HG03457 (cell line): ENCODE measurements at regions not wholly inside any gene's neighbourhood (a gene's known extent, or its start where the extent isn't known, plus 50 kb on each side); places are given as distances from the start of the nearest gene placed in this dataset.

ENCODE experiments used
- ATAC-seq: cut with Tn5 transposase; IDR thresholded peaks from one replicate; pipeline ENCODE4 v1.9.1; 2021; ENCODE audit warnings: moderate number of reproducible peaks; ENCODE audit not compliant: unreplicated experiment

DNA sequence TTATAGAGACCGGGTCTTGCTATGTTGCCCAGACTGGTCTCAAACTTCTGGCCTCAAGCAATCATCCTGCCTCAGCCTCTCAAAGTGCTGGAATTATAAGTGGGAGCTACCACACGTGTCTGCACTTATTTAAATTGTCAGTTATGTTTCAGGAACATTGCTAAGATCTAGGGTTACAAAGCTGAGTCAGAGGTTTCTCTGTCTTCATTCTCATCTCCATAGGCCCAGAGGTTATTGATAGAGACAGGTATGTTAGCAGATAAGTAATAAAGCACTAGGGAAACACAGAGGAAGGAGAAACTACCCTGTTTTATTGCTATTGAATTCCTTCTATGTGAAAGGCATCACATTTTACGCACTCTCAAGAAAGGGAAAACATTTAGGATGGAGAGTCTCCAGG, 214.1 kb downstream of the REEP3 start:
- ATAC-seq: no peak

DNA sequence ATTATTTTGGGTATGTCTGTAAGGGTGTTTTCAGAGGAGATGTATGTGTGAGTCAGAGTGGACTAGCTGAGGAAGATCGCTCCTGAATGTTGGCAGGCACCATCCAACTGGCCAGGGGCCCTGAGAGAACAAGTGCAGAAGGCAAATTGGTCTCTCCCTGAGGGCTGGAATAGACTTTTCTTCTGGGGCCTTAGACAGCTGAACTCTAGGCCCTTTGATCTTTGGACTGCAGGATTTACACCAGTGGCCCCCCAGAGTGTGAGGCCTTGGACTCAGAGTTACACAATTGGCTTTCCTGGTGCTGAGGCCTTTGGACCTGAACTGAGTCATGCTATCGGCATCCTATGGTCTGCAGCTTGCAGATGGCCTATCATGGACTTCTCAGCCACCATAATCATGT, 217.2 kb downstream of the REEP3 start:
- ATAC-seq: no peak

DNA sequence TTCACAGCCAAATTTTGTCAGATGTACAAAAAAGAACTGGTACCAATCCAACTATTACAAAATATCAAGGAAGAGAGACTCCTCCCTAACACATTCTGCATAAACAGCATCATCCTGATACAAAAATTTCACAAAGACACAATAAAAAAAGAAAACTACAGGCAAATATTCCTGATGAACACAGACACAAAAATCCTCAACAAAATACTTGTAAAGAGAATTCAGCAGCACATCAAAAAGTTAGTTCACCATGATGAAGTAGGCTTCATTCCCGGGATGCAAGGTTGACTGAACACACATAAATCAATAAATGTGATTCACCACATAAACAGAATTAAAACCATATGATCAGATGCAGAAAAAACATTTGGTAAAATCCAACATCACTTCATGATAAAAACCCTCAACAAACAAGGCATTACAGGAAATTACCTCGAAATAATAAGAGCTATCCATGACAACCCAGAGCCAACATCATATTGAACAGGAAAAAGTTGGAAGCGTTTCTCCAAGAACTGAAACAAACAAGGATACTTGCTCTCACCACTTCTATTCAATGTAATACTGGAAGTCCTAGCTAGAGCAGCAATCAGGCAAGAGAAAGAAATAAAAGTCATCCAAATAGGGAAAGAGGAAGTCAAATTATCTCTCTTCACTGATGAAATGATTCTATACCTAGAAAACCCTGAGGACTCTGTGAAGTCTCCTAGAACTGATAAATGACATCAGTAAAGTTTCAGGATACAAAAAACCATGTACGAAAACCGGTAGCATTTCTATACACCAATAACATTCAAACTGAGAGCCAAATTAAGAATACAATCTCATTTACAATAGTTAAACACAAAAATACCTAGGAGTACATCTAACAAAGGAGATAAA, 223.1 kb downstream of the REEP3 start:
- ATAC-seq: no peak

DNA sequence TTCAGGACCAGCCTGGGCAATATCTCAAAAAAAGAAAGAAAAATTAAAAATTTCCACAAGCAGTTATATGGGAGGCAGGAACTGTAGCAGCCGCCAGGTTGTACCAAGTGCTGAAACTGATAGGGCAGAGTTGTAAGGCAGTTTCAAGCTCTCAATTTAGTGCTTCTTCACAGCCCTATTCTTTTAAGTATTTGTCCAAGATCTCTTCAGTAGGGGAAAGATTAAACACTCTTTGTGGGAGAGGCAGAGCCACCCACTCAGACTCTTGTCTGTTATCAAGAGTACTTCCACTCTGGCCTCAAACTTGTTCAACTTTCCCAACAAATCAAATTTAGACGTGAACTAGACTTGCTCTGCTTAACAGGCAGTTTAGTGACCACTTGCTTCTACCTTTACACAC, 228.7 kb downstream of the REEP3 start:
- no peak for ATAC-seq

DNA sequence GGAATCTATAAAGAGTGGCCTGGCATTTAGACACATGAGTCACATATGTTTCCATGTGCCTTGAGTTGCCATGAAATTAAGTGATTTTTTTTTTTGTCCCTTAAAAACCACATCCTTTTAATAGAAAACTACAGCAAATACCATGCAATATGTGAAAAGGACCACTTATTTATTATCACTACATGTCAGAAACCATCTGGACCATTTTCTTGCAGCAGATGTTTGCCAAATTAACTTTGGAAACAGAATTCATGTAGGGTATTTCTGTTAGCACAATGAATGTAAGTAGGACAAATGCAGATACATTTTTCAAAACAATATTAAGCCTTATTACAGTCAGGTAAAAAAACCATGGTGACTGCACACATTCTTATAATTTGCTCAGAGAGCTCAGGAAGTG, 230.6 kb downstream of the REEP3 start:
- no peak for ATAC-seq

DNA sequence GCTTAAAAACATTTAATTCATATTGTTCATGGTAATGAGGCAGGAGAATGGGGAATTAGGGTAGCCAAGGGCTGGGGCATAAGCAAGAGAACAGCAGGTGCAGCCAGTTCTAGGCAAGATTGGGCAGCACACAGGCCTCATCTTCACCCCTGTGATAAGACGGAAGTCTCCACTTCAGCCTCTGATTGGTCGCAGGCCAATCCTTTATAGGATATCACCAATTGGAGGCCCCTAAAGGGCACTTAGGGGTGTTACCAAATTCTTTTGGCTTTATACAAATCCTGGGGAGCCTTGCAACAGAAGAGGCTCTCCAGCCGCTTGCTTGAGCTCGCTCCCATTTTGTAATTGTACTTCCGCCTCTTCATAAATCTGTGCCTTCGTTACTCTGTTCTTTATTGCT, 231.1 kb downstream of the REEP3 start:
- ATAC-seq: no peak

DNA sequence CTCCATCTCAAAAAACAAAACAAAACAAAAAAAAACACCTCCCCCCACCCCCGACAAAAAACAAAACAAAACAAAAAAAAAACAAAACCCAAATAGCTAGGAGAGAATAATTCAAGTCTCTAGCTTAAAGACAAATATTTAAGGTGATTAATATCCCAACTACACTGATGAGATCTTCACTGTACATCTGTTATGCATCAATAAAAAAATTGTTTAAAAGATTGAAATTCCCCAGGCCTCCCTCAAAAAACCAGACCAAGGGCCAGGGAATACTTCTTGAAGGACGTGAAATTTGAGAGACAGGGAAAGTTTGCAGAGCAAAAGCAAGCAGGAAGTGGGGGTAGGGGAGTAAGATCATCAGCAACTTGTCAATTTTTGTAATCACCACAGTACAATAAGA, 232.6 kb downstream of the REEP3 start:
- no peak for ATAC-seq

DNA sequence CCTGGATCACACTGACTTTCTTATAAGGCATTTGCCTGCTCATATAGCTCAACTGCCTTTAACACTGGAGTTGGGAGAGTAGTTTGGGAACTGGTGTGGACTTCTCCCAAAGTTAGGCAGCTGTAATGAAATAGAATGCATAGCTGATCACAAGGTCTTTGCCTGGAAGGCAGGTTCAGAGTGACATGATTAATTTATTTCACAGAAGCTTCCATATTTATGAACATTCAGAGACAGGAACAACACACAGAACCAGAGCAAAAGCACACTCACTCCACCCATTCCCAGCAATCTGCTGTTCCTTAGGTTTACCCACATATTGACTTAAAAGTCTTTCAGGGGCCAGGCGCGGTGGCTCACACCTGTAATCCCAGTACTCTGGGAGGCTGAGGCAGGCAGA, 234.2 kb downstream of the REEP3 start:
- ATAC-seq: no peak

DNA sequence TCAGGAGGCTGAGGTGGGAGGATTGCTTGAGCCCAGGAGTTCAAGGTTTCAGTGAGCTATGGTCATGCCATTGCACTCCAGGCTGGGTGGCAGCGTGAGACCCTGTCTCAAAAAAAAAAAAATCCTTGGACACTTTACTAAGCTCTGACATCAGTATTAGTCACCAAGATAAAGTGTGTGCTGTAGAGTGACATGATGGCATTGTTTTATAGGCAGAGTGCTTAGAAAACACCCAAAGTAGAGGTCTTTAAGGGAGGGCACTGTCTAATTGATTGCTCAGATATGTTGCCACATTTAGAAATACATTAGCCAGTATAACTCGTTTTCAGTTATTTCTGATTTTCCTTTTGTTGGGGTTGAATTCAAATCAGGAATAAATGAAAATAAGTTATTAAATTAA, 235.9 kb downstream of the REEP3 start:
- no peak for ATAC-seq

DNA sequence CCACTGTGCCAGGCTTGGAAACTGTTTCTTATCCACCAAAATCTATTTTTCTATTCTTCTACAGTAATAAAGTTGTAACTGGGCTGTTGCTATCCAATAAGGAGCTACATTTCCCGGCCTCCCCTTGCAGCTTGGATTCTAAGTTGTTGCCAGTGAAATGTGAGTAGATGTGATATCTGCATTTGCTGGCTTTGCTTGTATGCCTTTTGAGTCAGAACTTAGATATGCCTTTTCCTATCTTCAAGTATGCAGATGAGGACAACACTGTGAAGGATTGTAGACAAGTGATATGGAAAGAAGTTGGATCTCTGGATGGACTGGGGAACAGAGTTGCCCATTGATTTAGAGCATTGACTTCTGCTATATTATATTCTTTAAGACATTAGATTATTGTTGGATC, 236.9 kb downstream of the REEP3 start:
- no peak for ATAC-seq

DNA sequence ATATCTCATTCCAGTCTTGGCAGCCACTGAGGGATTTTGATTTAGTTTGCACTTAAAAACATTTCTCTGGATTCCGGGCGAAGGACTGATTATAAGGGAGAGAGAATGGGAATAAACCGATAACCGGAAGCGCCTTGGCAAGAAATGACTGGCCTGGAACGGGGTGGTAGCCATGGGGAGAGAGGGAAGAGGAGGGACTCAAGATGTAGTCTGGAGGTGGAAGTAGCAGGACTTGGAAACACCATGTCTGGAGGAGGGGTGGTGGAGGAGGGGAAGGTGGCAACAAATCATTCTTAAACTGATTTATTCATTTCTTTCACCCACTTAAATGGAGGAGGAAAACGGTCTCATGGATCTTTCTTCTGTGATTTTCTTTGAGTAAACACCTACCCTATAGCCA, 238.1 kb downstream of the REEP3 start:
- no peak for ATAC-seq

DNA sequence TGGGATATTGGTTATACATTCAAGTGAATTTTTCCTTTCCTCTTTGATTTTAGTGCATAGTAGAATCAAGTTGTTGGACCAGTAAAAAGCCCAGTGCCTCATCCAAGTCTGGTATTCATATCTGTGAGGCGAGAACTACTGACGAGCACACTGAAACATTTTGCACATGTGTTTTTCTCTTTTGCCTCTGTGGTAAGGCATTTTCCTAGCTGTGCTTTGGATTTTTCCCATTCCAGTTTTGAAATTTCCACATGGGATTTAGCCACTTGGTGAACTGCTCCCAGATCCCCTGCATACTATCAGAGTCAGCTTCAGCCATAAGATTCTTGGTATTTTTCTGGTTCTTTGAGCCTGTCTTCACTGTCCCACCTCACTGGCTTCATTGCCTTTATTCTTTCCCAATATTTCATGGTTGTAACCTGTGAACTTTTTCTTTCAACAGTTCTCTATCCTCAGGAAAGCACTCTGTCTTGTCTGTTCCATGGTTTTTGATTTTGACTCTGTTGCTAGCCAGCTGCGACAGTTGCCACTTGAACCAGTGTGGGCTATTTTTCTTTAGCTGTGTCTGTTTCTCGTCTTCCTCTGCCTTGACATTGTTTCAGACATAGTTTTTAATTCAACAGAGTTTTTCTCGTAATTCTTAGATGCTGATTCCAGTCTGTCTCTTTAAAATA, 239.0 kb downstream of the REEP3 start:
- no peak for ATAC-seq

DNA sequence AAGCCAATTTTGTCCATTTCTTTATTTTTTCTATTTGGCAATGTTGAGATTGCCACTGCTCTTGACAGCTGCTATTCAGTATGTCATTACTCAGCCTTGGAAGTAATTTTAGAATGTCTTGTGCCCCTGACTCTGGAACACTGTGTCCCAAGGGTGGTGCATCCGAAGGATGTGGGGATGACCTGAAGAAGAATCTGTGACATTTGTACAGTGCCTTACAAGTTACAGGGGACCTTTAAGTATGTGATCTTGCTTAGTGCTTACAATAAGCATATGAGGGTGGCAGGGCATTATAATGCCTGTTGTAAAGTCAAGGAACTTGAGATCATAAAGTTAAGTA, 239.5 kb downstream of the REEP3 start:
- ATAC-seq: no peak

DNA sequence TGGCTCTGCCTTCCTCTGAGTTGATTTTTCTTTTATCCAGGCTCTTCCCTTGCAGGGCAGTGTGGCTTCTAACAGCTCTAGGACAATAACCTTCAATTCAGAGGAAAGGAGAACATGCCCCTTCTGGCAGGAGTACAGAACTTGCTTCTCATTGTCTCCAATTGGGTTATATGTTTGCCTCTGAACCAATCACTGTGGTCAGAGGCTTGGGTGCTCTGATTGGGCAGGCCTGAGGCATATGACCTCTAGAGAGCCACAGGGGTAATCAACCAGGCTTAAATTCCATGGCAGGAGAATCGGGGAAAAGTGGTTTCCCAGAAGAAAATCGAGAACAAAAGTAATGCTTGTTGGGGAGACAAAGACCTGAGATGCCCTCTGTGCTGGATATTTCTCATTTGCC, 240.0 kb downstream of the REEP3 start:
- ATAC-seq: no peak

DNA sequence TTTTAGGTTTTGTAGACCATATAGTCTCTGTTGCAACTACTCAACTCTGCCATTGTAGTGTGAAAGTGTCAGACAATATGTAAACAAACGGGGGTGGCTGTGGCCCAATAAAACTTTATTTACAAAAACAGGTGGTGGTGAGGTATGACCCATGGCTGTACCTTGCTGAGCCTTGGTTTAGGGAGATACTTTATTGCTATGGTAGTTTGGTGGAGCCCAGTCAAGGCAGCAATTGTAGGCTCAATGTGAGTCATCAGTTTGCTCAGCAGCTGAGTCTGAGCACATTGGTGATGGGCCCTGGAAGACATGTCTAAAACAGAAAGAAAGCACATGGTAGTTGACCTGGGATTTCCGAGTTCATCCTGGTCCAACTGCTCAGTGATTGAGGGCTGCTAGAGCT, 242.5 kb downstream of the REEP3 start:
- no peak for ATAC-seq

DNA sequence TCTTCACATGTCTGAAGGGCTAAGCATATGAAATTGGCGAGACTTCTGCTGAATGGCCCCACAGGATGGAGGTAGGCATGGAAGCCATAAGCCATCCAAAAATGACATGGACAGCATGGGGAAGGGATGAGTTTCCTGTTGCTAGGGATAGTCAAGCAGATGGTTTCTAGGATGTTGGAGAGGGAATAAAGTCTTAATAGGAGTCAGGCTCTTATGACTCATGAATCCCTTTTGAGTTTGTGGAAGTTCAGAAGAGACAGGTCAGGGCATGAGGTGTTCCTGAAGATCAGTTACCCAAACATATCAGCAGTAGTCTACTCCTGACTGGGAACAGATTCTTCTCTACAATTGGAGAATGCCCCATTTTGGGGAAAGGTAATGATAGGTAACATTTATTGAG, 243.9 kb downstream of the REEP3 start:
- no peak for ATAC-seq

DNA sequence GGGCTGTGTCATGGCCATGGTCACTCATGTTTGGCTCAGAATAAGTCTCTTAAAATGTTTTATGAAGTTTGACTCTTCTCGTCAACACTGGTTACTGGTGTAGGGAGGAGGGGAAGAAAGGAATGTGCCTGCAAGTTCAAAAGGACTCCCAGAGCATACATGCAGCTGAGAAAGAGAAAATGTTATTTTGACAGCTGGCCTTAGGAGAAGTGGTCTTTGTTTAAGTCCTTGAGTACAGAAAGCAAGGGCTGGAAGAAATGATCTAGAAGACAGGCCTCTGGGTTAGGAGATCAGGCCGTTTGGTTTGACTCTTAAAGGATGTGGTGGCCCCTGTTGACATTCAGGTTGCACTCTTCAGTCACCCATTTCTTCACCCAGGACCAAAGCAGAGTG, 245.5 kb downstream of the REEP3 start:
- ATAC-seq: no peak

DNA sequence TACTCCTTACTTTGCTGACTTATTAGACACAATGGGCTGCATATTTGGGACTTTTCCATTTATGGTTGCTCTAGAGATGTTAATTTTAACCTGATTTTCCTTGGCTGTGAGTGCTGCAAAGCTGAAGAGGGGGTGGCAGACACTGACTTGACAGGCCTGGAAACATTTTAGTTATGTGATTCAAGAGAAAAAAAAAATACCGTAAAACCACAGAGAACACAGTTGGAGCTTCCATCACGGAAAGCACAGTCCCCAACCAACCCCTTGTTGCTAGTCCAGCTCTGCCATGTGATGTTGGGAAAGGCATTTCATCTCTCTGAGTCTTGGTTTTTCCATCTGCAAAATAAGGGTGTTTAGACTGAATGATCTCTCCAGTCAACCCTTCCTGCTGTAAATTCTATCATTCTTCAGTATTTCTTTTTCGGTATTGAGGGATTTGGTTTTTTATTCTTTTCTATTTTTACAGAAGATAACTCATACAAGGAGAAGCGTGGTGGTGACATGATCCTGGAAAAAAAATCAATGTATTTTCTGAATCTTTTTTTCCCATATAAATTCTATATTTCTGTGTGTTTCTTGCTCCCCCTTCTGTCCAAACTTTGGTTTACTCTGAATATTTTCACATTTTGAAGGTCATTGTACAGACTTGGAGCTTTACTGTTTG, 246.1 kb downstream of the REEP3 start:
- no peak for ATAC-seq

DNA sequence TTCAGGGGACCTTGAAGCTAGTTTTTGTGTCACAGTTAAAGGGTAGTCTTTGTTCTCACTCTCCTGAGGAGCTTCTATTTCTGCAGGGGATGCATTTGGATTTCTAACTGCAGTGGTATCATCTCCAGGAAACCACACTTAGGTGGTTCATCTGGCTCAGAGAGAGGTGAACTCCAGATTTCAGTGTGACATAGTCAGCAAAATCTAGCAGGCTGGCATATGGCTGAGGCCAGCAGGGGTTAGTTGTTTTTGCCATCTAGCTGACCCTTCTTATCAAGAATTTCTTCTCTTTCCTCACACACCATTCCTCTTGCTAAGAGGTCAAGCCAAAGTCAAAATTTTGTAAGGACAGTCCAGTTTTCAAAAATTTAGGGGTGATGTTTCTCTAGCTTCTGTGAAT, 248.2 kb downstream of the REEP3 start:
- no peak for ATAC-seq

DNA sequence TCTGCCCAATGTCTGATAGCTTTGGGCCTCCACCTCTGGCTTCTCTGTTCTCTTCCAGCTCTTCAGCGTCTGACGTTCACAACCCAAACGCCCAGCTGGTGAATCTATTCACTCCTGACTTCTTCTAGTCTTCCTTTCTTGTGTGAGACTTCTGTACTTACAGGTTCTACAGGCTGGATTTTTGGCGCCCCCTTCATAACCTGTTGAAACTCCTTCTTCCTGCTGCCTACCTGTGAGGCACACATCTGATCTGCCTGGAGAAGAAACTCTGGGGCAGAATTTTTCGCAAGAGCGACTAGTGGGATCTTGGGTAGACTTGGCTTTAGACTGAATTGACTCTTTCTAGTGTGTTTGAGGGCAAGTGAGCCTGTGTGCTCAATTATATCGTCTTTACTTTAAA, 249.3 kb downstream of the REEP3 start:
- no peak for ATAC-seq

DNA sequence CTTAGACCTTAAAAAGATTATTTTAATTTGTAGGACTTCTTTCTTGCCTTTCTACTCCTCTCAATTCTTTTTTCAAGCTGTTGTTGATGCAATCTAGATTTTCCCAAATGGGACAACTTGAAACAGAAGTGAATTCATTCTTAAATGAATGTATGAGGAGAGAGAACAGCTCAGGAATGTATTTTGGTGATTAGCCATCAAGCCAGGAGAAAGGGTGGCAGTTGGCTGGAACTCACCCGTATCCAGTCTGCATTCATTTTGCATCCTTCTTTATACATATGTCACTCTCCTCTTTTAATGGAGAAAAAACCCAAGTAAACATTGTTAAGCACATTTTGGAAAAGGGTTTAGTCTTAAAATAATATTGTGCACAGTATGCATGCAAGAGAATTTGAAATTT, 251.3 kb downstream of the REEP3 start:
- ATAC-seq: no peak

DNA sequence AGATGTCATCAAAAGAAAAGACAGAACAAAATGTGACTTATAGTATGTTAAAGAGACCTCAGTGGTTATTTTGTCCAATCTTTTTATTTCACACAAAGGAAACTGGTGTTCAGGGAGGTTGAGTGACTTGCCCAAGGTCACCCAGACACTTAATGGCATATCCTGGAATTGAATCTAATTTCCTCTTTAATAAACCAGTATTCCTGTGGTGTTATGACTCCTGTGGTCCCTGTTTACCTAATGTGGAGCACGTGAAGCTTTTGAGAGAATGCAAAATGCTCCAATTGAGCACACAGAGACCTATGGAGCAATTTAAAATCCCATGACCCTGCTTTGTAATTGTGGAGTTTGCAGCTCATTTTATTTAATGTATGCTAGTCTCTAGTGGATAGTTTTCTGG, 251.9 kb downstream of the REEP3 start:
- ATAC-seq: no peak
